A204.1 (cell line): ENCODE measurements at regions not wholly inside any gene's neighbourhood (a gene's known extent, or its start where the extent isn't known, plus 50 kb on each side); places are given as distances from the start of the nearest gene placed in this dataset.

Experiments used
- FAIRE-seq: peaks from 2 replicates; lab custom pipeline; 2012; peaks lifted over from hg19 to GRCh38; lab: Jason Lieb, UNC

DNA sequence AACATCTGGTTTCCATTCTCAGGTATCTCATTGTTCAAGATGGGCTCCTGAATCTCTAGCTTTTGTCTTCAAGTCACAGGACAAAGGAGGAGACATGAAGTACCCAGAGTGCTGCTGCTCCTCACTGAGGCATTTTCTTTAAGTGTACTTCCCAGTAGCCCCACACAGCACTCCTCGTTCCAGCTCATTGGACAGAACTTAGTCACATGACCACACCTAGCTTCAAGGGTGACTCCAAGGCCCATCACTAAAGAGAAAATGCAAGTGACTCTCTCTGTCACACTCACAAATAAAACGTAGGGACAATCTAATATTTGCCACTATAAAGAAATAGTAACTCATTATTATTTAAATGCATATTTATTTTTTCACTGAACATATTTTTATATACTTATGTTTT is 58.3 kb upstream of the NEUROD6 start:
- FAIRE-seq: no peak

GRCh38 chr7:31407178-31407676 is 66.7 kb upstream of the NEUROD6 start:
- no peak for FAIRE-seq

GRCh38 chr7:31408140-31408729 is 67.7 kb upstream of the NEUROD6 start:
- no peak for FAIRE-seq

- no peak for FAIRE-seq
Measured at GRCh38 chr7:31410265-31410664, 69.7 kb upstream of the NEUROD6 start.

GRCh38 chr7:31411416-31411815 is 70.9 kb upstream of the NEUROD6 start:
- FAIRE-seq: no peak

- FAIRE-seq: no peak
Measured at GRCh38 chr7:31413766-31414165, 73.2 kb upstream of the NEUROD6 start.

DNA sequence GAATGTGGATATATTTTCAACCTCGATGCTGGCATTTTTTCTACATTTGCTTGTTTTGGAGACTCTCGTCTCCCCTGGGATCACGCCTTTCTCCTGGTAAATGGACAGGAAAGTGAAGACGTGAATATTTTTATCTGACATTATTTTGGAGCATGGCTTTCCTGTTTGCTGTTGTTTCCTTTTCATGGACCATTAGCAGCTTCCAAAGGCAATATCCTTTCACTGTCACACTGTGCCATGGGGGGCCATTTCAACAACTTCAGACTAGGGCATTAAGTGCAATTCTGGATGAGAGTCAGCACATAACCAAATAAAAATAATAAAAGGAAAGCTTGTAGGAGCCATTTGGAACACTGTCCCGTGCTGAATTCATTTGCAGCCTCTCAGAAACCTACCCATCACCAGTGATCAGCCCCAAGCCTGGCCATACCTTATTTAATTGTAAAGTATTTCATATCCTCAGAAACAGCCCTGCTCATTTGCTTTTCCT is 75.9 kb upstream of the NEUROD6 start:
- no peak for FAIRE-seq

DNA sequence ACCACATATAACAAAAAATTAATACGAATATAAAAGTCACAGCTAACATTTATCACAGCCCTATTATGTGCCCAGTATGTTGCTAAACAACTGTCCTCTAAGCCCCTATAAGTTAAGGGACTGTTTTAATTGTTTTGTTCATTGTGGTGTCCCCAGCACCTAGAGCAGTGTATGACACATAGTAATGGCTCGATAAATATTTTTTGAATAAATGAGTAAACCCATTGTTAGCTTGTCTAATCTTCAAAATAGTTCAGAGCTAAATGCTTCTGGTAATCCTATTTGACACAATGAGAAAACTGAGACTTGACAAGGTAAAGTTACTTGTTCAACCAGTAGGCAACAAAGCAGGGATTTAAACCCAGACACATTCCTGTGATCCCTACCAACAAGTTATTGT is 78.4 kb upstream of the NEUROD6 start:
- no peak for FAIRE-seq

GRCh38 chr7:31419505-31420055 is 79.1 kb upstream of the NEUROD6 start:
- FAIRE-seq: no peak

DNA sequence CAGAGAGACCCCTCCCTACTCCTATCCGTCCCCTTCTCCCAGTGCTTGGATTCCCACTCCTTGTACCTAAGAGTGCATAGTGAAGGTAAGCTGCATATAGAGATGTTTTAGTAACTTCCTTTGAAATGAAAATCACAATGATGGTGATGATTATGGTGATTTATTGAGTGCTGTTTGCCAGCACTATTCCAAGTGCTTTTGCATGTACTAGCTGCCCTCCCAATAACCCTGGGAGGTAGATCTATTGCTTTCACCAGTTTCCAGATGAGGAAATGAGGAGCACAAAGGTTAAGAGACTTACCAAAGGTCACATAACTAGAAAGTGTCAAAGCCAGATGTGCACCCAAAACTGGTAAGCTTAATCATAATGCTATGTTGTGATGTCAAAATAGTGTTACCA is 80.4 kb upstream of the NEUROD6 start:
- FAIRE-seq: no peak

DNA sequence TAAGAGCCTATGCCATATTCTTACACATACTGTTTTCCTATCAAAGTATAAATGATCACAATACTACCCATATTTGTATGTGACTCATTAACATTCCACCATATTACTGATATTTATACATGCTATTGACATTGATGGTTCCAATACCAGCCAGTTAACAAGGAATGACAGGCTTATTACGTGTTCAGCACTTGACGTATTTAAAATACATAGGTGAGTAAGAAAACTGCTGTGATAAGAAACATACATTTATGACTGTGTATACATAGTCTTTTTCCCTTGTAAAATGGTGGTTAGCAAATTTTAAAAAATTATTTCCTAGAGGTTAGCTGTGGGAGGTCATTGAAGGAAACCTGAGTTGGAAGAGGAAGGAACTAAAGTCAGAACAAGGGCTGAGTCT is 81.1 kb upstream of the NEUROD6 start:
- no peak for FAIRE-seq

DNA sequence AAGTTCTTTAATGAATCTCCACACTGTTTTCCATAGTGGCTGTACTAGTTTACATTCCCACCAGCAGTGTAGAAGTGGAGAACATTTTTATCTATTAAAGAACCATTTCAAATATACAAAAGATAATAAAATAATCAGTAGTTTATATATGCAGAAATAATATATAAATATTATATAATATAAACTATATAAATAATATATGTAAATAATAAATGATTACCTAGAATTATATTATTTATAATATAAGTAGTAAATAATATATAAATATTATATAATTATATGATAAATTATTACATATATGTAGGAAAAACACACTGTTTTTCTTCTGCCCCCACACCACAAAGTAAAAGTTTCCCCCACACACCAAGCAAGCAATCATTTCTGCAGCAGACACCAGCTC is 83.5 kb upstream of the NEUROD6 start:
- peak; percentile 77 for FAIRE-seq

DNA sequence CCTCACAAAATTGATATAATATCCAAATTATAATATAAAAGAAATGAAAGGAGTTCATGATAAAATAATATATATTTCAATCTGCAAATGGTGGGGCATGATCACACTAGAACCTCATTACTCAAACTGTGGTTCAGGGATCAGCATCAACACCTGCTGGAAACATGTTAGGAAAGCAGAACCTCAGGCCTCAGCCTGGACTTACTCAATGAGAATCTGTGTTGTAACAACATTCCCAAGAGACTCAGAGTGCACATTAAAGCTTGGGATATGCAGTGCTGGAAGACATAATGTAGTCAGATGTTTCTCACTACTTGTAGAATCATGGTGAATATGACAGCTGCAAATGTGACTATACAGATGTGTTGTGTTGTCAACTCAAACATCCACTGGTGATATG is 81.7 kb upstream of the ITPRID1 start:
- no peak for FAIRE-seq

- FAIRE-seq: no peak
Measured at GRCh38 chr7:31432836-31433340, 81.0 kb upstream of the ITPRID1 start.

GRCh38 chr7:31437250-31437865 is 76.5 kb upstream of the ITPRID1 start:
- FAIRE-seq: no peak

DNA sequence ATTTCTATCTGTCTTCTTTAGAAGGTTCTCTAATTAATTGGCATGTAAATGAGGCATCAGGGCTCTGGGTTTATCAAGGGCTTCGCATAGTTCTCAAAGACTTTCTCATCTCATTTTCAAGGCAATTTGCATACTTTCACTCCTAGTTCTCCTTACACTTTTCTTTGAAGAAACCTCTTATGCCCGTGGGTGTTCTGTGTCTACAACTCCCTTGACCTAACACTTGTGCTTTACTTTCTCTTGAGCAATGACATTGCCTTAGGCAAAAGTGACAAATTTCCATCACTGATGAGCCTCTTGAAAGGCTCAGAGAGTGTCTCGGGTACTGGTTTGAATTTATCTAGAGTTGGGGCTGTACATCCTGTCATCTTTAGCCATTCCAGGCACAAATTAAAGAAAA is 74.7 kb upstream of the ITPRID1 start:
- no peak for FAIRE-seq

DNA sequence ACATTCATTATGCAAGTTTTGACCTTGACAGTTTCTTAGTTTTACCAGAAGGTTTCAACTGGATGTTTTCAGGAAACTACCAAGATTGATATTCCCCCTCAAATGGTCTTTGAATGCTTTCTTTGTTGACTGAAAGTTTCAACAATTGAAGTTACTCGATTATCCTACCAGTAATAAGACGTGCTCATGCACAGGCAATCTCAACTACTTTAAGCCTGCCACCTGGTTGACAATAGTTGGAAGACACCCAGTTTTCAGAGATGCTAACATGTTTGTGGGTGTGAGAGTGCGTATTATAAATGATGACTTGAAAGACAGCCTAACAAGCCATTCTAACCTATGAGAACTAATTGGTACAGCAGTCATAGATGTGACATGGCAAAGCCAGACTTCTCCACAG is 73.4 kb upstream of the ITPRID1 start:
- FAIRE-seq: no peak

GRCh38 chr7:31442626-31443025 is 71.3 kb upstream of the ITPRID1 start:
- no peak for FAIRE-seq

DNA sequence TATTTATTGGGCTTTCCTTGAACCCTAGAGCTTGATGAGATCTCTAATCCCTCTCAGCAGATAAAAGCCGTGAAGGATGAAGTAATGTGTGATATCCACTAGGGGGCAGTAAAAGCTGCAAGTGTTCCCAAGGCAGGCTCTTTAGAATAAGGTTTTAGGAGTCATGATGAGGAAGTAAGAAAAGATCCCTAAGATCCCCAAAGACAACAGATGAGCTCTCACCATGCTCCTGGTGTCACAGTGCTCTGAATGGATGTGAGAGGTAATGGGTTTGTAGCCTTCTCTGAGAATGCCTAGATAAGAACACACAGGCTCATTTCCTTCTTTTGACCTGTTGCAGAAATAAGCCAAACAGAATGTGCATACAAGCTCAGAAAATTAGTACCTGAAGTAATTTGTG is 70.4 kb upstream of the ITPRID1 start:
- peak; percentile 80 for FAIRE-seq

DNA sequence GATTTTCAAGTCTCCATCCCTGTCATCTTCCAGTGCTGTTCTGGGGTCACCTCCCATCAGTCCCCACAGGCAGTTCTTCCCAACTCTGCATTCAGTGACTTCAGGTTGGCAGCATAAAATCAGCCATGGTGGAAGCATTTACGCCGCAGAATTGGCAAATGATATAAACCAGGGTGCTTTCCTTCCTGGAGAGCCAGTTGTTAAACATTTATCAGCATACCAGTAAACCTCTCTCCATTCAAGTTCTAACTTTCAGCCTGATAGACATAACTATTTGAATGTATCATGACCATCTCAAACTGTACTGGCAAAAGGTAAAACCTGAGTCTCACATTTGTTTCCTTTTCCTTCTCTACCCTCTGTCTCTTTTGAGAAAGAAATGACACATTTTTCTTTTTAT is 69.7 kb upstream of the ITPRID1 start:
- FAIRE-seq: no peak

- FAIRE-seq: no peak
Measured at GRCh38 chr7:31445686-31446355, 68.1 kb upstream of the ITPRID1 start.

DNA sequence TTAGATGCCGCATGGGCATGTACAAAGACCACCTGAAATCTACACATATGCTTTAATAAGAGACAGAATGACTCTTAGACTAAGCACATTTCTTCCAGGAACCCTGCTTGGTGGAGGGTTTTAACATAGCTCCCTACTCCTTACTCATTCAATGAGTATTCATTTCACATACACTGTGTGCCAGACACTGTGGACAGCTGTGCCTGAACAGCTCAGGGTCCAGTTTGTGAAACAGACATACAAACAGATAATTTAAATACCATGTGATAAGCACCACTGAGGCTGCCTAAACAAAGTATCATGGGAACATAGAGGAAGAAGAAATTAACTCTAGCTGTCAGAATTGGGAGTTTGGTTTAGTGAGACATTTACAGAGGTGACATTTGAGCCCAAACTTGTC is 65.2 kb upstream of the ITPRID1 start:
- FAIRE-seq: no peak

- no peak for FAIRE-seq
Measured at GRCh38 chr7:31455844-31456243, 58.0 kb upstream of the ITPRID1 start.
